ENCODE measurements at regions not wholly inside any gene's neighbourhood (a gene's known extent, or its start where the extent isn't known, plus 50 kb on each side); places are given as distances from the start of the nearest gene placed in this dataset.

DNA sequence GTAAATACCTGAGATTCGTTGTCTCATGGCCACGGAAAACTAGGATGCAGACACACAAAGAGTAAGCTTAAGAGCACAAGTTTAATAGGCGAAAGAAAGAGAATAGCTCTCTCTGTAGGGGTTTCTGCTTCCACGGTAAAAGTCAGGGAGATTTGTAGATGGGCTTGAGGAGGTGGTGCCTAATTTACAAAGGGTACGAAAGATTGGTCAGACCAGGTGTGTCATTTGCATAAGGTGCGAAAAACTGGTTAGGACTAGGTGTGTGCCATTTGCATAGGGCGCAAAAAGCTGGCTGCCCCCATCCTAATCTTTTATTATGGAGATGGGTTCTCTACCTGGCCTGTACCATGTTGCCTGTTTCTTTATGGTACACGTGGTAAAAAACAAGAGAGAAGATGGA lies 170.5 kb upstream of the DOK6 start:
- no peak for TF ChIP-seq EZH2 (IDR thresholded peaks at IDR 0.05; ENCODE audit: borderline replicate concordance, low read length)
- TF ChIP-seq, protein P1, sequence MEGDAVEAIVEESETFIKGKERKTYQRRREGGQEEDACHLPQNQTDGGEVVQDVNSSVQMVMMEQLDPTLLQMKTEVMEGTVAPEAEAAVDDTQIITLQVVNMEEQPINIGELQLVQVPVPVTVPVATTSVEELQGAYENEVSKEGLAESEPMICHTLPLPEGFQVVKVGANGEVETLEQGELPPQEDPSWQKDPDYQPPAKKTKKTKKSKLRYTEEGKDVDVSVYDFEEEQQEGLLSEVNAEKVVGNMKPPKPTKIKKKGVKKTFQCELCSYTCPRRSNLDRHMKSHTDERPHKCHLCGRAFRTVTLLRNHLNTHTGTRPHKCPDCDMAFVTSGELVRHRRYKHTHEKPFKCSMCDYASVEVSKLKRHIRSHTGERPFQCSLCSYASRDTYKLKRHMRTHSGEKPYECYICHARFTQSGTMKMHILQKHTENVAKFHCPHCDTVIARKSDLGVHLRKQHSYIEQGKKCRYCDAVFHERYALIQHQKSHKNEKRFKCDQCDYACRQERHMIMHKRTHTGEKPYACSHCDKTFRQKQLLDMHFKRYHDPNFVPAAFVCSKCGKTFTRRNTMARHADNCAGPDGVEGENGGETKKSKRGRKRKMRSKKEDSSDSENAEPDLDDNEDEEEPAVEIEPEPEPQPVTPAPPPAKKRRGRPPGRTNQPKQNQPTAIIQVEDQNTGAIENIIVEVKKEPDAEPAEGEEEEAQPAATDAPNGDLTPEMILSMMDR (conservative IDR thresholded peaks at IDR 0.05 in 1 of 2, IDR thresholded peaks at IDR 0.05 in 1 of 2; ENCODE audit: extremely low read depth in 1 of 2, insufficient read depth in 1 of 2, low read depth in 1 of 2, low read length in 2 of 2) = no peak

Measured in mammary epithelial cell (primary cell).